ENCODE measurements at regions not wholly inside any gene's neighbourhood (a gene's known extent, or its start where the extent isn't known, plus 50 kb on each side); places are given as distances from the start of the nearest gene placed in this dataset.

- no peak for TF ChIP-seq CTCF (IDR thresholded peaks at IDR 0.05; ENCODE audit: low read depth, low read length, missing control alignments)
- no peaks in the 10 kb centered on the region for H3K36me3 ChIP-seq (replicated peaks)
These were observed 518.3 kb upstream of the JAG1 start for GRCh38 chr20:11192106-11192505.

DNA sequence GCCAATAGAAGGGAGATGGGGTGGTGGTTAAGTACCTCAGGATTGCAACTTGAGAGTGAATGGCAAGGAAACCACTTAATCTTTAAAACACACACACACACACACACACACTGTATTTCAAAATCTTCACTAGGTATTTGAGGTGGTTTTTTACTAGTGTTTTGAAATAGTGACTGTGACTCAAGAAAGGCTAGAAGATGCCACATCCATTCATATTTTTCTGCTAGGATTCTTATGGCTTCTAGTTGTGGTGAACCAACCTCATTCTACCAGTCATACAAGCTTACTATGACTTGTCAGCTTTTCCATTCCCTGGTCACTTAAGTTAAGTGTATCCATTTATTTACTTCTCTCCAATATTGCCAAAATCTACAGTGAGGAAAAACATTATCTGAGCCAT is 519.4 kb upstream of the JAG1 start:
- DNase-seq: no peak
- H3K4me3 ChIP-seq (ENCODE audit: low read depth, low read length): no peak overlapping the region
- no peak overlapping the region for H3K27ac ChIP-seq
- no peaks in the 10 kb centered on the region for H3K27me3 ChIP-seq (replicated peaks)
- in situ Hi-C loops (cut with HindIII; ENCODE audit: low pct_ligation_motif_present, low sequenced_read_pairs): no loop called here
- no peak for TF ChIP-seq CTCF (IDR thresholded peaks at IDR 0.05; ENCODE audit: low read depth, low read length, missing control alignments)
- H3K36me3 ChIP-seq (replicated peaks): no peaks in the 10 kb centered on the region

More at GRCh38 chr20:11192106-11192505, 518.3 kb upstream of the JAG1 start:
- no peak overlapping the region for H3K4me3 ChIP-seq (ENCODE audit: low read depth, low read length)
- DNase-seq: no peak
- in situ Hi-C loops (cut with HindIII; ENCODE audit: low pct_ligation_motif_present, low sequenced_read_pairs): no loop called here
- no peak overlapping the region for H3K27ac ChIP-seq
- no peaks in the 10 kb centered on the region for H3K27me3 ChIP-seq (replicated peaks)

GRCh38 chr20:11195169-11195568 is 521.4 kb upstream of the JAG1 start:
- no peak for DNase-seq
- TF ChIP-seq CTCF (IDR thresholded peaks at IDR 0.05; ENCODE audit: low read depth, low read length, missing control alignments): no peak
- no peak overlapping the region for H3K27ac ChIP-seq
- no peaks in the 10 kb centered on the region for H3K36me3 ChIP-seq (replicated peaks)
- H3K4me3 ChIP-seq (ENCODE audit: low read depth, low read length): no peak overlapping the region
- H3K27me3 ChIP-seq (replicated peaks): no peaks in the 10 kb centered on the region
- in situ Hi-C loops (cut with HindIII; ENCODE audit: low pct_ligation_motif_present, low sequenced_read_pairs): no loop called here

DNA sequence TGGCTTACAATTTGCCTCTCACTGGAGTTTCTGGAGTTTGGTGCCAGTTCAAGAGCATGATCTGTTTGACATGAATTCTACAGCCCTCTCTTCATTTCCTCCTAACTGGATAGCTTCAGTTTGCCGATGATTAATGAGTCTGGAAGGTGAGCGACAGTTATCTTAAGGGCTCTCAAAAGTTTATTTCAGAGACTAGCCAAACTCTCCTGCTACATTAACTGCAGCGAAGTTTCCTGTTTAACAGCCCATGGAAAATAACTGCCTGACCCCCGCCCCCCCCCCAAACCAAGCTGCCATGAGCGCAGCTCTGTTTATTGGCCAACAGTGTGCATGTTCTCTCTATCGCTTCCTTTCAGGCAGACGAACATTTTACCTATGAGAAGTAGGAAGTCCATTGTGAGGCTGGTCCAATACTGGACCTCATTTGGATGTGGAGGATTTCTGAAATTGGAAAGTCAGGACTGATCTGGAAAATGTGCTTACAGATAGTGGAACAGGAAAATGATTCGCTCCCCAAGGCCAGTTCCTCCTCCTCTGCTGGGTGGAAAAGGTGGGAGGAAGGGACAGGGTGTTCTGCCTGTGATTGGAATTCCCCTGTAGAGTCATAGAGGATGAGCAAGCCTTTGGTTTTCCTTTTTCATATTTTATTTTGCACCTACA is 522.2 kb upstream of the JAG1 start:
- in situ Hi-C loops (cut with HindIII; ENCODE audit: low pct_ligation_motif_present, low sequenced_read_pairs): no loop called here
- Histone ChIP-seq H3K27ac (peak overlapping the region; percentile 69), H3K4me3 (ENCODE audit: low read depth, low read length) (no peak overlapping the region), H3K36me3 (replicated peaks) (no peaks in the 10 kb centered on the region), H3K27me3 (replicated peaks) (no peaks in the 10 kb centered on the region)
- peak; percentile 68 for DNase-seq
- no peak for TF ChIP-seq CTCF (IDR thresholded peaks at IDR 0.05; ENCODE audit: low read depth, low read length, missing control alignments)

- in situ Hi-C loops (cut with HindIII; ENCODE audit: low pct_ligation_motif_present, low sequenced_read_pairs): no loop called here
- TF ChIP-seq CTCF (IDR thresholded peaks at IDR 0.05; ENCODE audit: low read depth, low read length, missing control alignments): no peak
- no peak for DNase-seq
- Histone ChIP-seq H3K27ac (no peak overlapping the region), H3K27me3 (replicated peaks) (no peaks in the 10 kb centered on the region), H3K36me3 (replicated peaks) (no peaks in the 10 kb centered on the region), H3K4me3 (ENCODE audit: low read depth, low read length) (no peak overlapping the region)
These were observed 524.1 kb upstream of the JAG1 start for GRCh38 chr20:11197851-11198250.

GRCh38 chr20:11200423-11200822 is 526.6 kb upstream of the JAG1 start:
- in situ Hi-C loops (cut with HindIII; ENCODE audit: low pct_ligation_motif_present, low sequenced_read_pairs): no loop called here
- DNase-seq: no peak
- TF ChIP-seq CTCF (IDR thresholded peaks at IDR 0.05; ENCODE audit: low read depth, low read length, missing control alignments): no peak
- Histone ChIP-seq H3K27me3 (replicated peaks) (no peaks in the 10 kb centered on the region), H3K36me3 (replicated peaks) (no peaks in the 10 kb centered on the region), H3K4me3 (ENCODE audit: low read depth, low read length) (no peak overlapping the region), H3K27ac (no peak overlapping the region)
